NT2/D1 (cell line): ENCODE measurements at regions not wholly inside any gene's neighbourhood (a gene's known extent, or its start where the extent isn't known, plus 50 kb on each side); places are given as distances from the start of the nearest gene placed in this dataset.

Experiments used
- YY1 ChIP-seq: IDR thresholded peaks from 2 replicates; pipeline ENCODE4 v1.6.1; 2011; ENCODE audit not compliant: insufficient read length, insufficient read depth
- ZNF274 ChIP-seq: IDR thresholded peaks from 2 replicates; pipeline ENCODE4 v1.6.1; 2011; ENCODE audit warnings: mild to moderate bottlenecking, low read depth, low read length

GRCh38 chr13:56561327-56561726 is 579.4 kb upstream of the PRR20A start:
- no peak for TF ChIP-seq ZNF274
- TF ChIP-seq YY1, result no peak
